HG02884 (cell line): ENCODE measurements at regions not wholly inside any gene's neighbourhood (a gene's known extent, or its start where the extent isn't known, plus 50 kb on each side); places are given as distances from the start of the nearest gene placed in this dataset.

Experiments
- ATAC-seq: cut with Tn5 transposase; IDR thresholded peaks from one replicate; pipeline ENCODE4 v1.9.1; 2021; ENCODE audit warnings: mild to moderate bottlenecking, moderate library complexity; ENCODE audit not compliant: unreplicated experiment

DNA sequence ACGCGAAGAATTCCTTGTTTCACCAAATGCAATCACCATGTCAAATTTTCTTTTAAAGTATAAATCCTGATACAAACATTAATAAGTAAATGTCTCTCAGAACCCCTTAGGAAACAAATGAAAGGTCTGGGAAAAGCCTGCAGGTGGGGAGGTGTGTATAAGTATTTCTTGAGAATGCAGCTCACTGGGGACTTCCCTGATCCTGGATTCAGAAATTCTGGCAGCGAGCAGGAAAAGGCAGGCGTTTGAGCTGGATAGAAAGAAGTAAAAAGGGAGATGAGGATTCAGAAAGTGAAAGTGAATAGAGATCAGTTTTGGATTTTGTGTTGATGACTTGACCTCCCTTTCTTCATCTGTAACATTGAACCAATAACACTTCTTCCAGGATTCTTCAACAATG, 68.3 kb upstream of the CTSC start:
- no peak for ATAC-seq

GRCh38 chr11:88404932-88405710, 67.6 kb upstream of the CTSC start:
- ATAC-seq, result no peak

DNA sequence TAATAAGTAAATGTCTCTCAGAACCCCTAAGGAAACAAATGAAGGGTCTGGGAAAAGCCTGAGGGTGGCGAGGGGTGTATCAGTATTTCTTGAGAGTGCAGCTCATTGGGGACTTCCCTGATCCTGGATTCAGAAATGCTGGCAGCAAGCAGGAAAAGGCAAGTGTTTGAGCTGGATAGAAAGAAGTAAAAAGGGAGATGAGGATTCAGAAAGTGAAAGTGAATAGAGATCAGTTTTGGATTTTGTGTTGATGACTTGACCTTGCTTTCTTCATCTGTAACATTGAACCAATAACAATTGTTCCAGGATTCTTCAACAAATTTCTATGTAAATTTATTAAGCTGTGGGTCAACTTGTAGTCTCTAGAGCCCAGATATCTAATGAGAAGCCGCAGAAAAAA, 66.9 kb upstream of the CTSC start:
- no peak for ATAC-seq

GRCh38 chr11:88402784-88403183, 65.2 kb upstream of the CTSC start:
- no peak for ATAC-seq

DNA sequence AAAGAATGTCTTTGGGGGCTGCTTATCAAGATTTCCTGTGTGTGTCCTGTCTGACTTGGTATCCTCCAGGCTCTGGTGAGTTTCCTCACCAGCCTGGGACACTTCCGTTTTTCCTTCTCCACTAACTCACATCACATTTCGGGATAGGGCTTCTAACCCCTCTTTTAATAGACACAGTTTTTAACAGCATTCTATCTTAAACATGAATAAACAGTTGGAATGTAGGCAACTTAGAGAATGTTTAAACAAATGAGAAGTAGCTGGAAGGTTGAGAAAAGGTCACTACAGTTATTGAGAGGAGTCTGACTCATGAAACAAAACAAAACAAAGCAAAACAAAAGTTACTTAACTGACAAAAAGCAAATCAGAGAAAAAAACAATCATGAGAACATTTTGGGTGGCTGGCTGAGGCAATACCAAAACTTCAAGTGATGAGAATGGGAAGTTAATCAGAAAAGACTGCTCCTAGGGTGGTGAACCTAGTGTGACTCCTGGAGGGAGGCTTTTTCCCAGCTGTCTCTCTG, 64.7 kb upstream of the CTSC start:
- no peak for ATAC-seq

DNA sequence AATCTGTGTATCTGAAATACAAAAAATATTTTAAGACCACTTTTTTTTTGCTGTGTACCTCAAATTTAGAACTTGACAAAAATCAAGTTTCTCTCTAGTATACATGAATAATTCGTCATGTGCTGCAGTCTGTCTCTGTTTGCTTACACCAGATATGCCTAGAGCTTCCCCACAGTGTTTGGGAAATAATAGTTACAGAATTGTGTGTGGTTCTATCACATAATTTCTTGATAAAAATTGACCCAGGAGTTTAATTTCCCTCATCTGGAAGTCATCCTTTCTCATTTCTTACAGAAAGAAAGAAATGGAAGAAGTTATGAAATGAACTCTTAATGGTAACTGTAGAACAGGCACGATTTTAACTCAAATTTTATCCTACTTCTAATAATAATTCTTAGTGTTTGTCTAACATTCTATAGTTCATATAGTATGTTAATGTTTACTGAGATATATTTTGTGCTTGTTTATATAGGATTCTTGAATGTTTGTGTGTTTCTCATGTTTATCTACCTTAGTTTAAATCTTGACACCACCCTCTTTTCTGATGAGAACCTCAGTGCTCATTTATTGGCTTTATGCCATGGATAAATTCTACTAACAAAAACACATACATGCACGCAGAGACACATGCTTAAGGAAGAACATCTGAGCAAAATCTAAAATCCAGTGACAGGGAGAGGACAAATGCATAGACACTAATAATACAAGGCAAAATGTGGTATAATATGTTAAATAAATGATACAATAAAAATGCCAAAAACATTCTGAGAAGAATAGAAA, 61.4 kb upstream of the CTSC start:
- ATAC-seq, result no peak

DNA sequence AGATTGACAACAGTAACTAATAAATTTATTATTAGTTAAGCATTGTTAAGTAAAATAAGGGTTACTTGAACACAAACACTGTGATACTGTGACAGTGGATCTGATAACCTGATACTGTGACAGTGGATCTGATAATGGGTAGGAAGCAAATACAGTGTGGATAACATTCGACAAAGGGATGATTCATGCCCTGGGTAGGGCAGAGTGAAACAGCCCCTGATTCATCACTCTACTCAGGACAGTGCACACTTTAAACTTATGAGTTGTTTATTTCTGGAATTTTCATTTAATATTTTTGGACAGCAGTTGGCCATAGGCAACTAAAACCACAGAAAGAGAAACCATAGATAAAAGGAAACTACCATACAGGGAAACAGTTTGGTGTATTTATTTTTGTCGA, 60.8 kb upstream of the CTSC start:
- no peak for ATAC-seq

- no peak for ATAC-seq
Measured at GRCh38 chr11:88390254-88390653, 52.7 kb upstream of the CTSC start.

DNA sequence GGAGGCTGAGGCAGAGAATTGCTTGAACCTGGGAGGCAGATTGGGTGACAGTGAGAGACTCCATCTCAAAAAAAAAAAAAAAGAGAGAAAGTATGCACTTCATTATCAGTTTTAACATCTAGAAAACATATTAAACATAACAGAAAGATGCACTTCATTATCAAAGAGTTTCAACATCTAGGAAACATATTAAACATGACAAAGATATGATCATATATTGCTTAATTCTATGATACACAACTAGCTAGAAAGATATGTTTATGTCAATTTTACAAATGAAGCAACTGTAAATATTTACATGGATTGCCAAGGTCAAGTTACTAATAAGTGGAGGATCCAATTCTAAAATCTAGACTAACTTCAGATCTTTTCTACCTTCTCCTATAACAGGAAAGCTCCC, 50.4 kb upstream of the CTSC start:
- no peak for ATAC-seq
